HK-2 (cell line): ENCODE measurements at regions not wholly inside any gene's neighbourhood (a gene's known extent, or its start where the extent isn't known, plus 50 kb on each side); places are given as distances from the start of the nearest gene placed in this dataset.

Experiments
- DNase-seq: peaks from one replicate; pipeline ENCODE4 v3.0.0-alpha.2; 2018; ENCODE audit not compliant: unreplicated experiment

GRCh38 chr7:130931423-130931822, 197.4 kb upstream of the KLF14 start:
- DNase-seq, result no peak

- DNase-seq, result no peak
Measured at GRCh38 chr7:130932088-130932487, 198.1 kb upstream of the KLF14 start.

- DNase-seq, result no peak
Measured at GRCh38 chr7:130932667-130933432, 198.8 kb upstream of the KLF14 start.

GRCh38 chr7:130933919-130934318, 199.9 kb upstream of the KLF14 start:
- no peak for DNase-seq

GRCh38 chr7:130935564-130936157, 201.7 kb upstream of the KLF14 start:
- DNase-seq, result no peak

GRCh38 chr7:130936202-130936931, 202.4 kb upstream of the KLF14 start:
- no peak for DNase-seq

- no peak for DNase-seq
Measured at GRCh38 chr7:130937016-130937415, 203.0 kb upstream of the KLF14 start.

GRCh38 chr7:130937830-130938229, 203.8 kb upstream of the KLF14 start:
- DNase-seq, result no peak

GRCh38 chr7:130938661-130939060, 204.7 kb upstream of the KLF14 start:
- DNase-seq, result no peak

- DNase-seq, result no peak
Measured at GRCh38 chr7:130939321-130940095, 205.5 kb upstream of the KLF14 start.

GRCh38 chr7:130940326-130940725, 206.3 kb upstream of the KLF14 start:
- no peak for DNase-seq

- no peak for DNase-seq
Measured at GRCh38 chr7:130940907-130941306, 206.9 kb upstream of the KLF14 start.

GRCh38 chr7:130941322-130942210, 207.6 kb upstream of the KLF14 start:
- DNase-seq, result no peak

- no peak for DNase-seq
Measured at GRCh38 chr7:130942211-130942964, 208.4 kb upstream of the KLF14 start.

- DNase-seq, result no peak
Measured at GRCh38 chr7:130943336-130943901, 209.4 kb upstream of the KLF14 start.

- no peak for DNase-seq
Measured at GRCh38 chr7:130943981-130944380, 210.0 kb upstream of the KLF14 start.

GRCh38 chr7:130944997-130945396, 211.0 kb upstream of the KLF14 start:
- no peak for DNase-seq

- no peak for DNase-seq
Measured at GRCh38 chr7:130945411-130945811, 211.4 kb upstream of the KLF14 start.

- no peak for DNase-seq
Measured at GRCh38 chr7:130946114-130946513, 212.1 kb upstream of the KLF14 start.
